Thyroid gland (tissue), 4 donors: ENCODE measurements at regions not wholly inside any gene's neighbourhood (a gene's known extent, or its start where the extent isn't known, plus 50 kb on each side); places are given as distances from the start of the nearest gene placed in this dataset.

Experiments used
- CTCF ChIP-seq, 6 experiments: fragments of 200-600 bp in 3 of 6; fragments of 450-650 bp in 3 of 6; sonication (generic) in 3 of 6; IDR thresholded peaks; one replicate each; pipeline ENCODE4 v1.5.1; 2016 to 2019; ENCODE audit warnings: antibody characterized with exemption in 6 of 6, mild to moderate bottlenecking in 2 of 6, inconsistent platforms in 1 of 6, moderate library complexity in 1 of 6
- POLR2A ChIP-seq, 2 donors: fragments of 450-650 bp; IDR thresholded peaks; one replicate each; pipeline ENCODE4 v1.6.1; 2017; ENCODE audit warnings: antibody characterized with exemption in 2 of 2, mild to moderate bottlenecking in 2 of 2, moderate library complexity in 1 of 2

DNA sequence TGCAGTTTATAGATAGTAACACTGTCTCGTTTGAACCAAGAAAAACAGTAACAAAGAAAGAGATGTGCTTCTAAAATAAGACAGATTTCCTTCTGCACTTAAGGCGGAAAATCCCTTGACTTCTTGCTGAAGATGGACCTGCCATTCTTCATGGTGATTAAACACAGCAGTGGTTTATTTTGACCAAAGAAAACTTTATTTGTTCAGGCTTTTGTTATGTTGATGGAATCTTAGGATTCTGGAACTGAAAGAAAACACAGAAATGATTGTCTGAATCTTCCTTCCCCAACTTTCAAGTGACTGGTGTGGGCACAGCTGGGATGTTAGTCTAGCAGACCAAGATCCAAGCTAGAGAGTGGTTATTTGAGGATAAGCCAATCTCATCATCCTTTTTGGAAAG lies 72.2 kb downstream of the DACT1 start:
- TF ChIP-seq CTCF (IDR thresholded peaks at IDR 0.05) (no peak), POLR2A (IDR thresholded peaks at IDR 0.05) (no peak)
